ENCODE measurements at regions not wholly inside any gene's neighbourhood (a gene's known extent, or its start where the extent isn't known, plus 50 kb on each side); places are given as distances from the start of the nearest gene placed in this dataset.

DNA sequence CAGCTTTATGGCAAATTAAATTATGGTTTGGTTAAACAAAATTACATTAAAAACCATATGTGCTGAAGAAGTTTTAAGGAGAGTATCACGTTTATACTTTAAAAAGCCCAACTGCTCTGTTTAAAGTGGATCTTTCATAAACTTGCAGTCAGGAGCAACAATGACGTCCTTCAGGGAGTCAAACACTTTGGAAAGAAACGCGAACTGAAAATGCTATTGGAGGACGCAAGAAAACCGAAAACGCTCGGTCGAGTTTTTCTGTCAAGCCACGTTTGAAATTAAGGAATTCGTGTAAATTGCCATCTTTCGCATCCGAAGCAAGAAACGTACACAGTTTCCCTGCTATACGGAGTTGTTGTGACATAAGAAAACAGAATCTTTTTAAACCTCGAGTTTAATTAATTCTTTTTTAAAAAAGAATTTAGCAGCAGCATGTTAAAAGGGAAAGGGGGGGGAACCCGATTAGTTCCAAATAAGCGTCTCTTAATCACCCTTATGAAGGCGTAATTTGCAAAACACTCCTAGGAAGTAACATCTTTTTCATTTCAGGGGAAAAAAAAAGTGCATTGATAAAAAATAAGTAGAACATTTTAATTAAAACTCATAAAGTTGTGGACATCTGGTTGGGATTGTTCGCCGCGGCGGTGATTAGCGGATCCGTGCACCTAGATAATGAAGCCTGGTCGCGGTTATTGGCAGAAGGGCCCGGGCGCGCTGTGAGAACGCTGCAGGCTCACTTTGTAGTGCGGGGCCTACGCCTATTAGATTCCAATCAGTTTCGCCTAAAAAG lies 295.4 kb downstream of the TFAP2C start:
- Histone ChIP-seq H3K4me1 (ENCODE audit: insufficient read depth, low read length) (peaks cover 4% of the 10 kb centered on the region; the same call in 1 of the 2 replicates), H3K23ac (ENCODE audit: insufficient read length, low read depth, low read length) (no peak overlapping the region), H3K18ac (ENCODE audit: insufficient read length, low read depth, low read length) (no peak overlapping the region), H3K79me1 (ENCODE audit: insufficient read depth, low read depth, low read length, poor library complexity, severe bottlenecking) (no peaks in the 10 kb centered on the region), H2BK15ac (ENCODE audit: low read depth, low read length) (no peak overlapping the region), H2BK12ac (ENCODE audit: insufficient read length, low read depth, low read length) (no peak overlapping the region), H4K8ac (replicated peaks; ENCODE audit: insufficient read length, low read depth, low read length) (no peak overlapping the region), H2AFZ (ENCODE audit: low read length) (no peak overlapping the region), H3K27me3 (ENCODE audit: insufficient read depth, low read length) (peaks cover 21% of the 10 kb centered on the region; the same call in 1 of the 2 replicates), H2BK20ac (ENCODE audit: low read depth, low read length, poor library complexity, severe bottlenecking) (no peak overlapping the region), H3K9ac (ENCODE audit: extremely low read depth, insufficient read length, low read length) (no peak overlapping the region), H3K4me2 (ENCODE audit: insufficient read depth, insufficient read length, low read length) (peak overlapping the region; percentile 37), H3K23me2 (ENCODE audit: insufficient read length, low read depth, low read length, poor library complexity, severe bottlenecking) (peaks cover 11% of the 10 kb centered on the region), H2BK5ac (ENCODE audit: insufficient read length, low read length) (no peak overlapping the region), H3K4ac (ENCODE audit: low read depth, low read length) (no peak overlapping the region), H4K5ac (ENCODE audit: insufficient read length, low read depth, low read length) (no peak overlapping the region), H2AK5ac (ENCODE audit: insufficient read length, low read length) (no peak overlapping the region), H3K79me2 (ENCODE audit: insufficient read depth, low read length) (no peaks in the 10 kb centered on the region), H4K20me1 (ENCODE audit: control insufficient read depth, insufficient read depth, insufficient read length) (no peaks in the 10 kb centered on the region), H3T11ph (ENCODE audit: low read length) (no peak overlapping the region), H2BK120ac (ENCODE audit: low read depth, low read length, poor library complexity, severe bottlenecking) (no peak overlapping the region), H3K56ac (ENCODE audit: insufficient read length, low read depth, low read length) (no peak overlapping the region), H3K14ac (ENCODE audit: insufficient read depth, low read length) (no peak overlapping the region), H3K9me3 (ENCODE audit: control insufficient read depth, low read depth, low read length) (no peaks in the 10 kb centered on the region), H4K91ac (ENCODE audit: insufficient read length, low read depth, low read length) (no peak overlapping the region), H3K27ac (ENCODE audit: insufficient read length, low read depth, low read length) (no peak overlapping the region)
- peaks cover 0 to 7% of the 10 kb centered on the region in 2 experiments; a peak in 2 of 5 replicates for H3K9me3 Mint-ChIP-seq
- TF ChIP-seq, protein P1, sequence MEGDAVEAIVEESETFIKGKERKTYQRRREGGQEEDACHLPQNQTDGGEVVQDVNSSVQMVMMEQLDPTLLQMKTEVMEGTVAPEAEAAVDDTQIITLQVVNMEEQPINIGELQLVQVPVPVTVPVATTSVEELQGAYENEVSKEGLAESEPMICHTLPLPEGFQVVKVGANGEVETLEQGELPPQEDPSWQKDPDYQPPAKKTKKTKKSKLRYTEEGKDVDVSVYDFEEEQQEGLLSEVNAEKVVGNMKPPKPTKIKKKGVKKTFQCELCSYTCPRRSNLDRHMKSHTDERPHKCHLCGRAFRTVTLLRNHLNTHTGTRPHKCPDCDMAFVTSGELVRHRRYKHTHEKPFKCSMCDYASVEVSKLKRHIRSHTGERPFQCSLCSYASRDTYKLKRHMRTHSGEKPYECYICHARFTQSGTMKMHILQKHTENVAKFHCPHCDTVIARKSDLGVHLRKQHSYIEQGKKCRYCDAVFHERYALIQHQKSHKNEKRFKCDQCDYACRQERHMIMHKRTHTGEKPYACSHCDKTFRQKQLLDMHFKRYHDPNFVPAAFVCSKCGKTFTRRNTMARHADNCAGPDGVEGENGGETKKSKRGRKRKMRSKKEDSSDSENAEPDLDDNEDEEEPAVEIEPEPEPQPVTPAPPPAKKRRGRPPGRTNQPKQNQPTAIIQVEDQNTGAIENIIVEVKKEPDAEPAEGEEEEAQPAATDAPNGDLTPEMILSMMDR (conservative IDR thresholded peaks at IDR 0.05) = no peak
- H3K4me1 Mint-ChIP-seq = peaks cover 37 to 38% of the 10 kb centered on the region in 2 experiments
- DNase-seq = no peak
- H3K27me3 Mint-ChIP-seq (ENCODE audit: low read depth) = peaks cover 91% of the 10 kb centered on the region
- peak overlapping the region; percentile 50 to 82 for H3K4me3 Mint-ChIP-seq
- H3K36me3 Mint-ChIP-seq (ENCODE audit: insufficient read depth in 1 of 3, low read depth in 3 of 3) = no peaks in the 10 kb centered on the region
- no peak overlapping the region; a peak in 2 of 7 replicates for H3K27ac Mint-ChIP-seq
- WGBS (ENCODE audit: extremely low coverage, insufficient read length, low lambda C conversion rate) = no CpG with 5 or more reads among the region's 34 CpGs
